Glomerular visceral epithelial cell (primary cell): ENCODE measurements at regions not wholly inside any gene's neighbourhood (a gene's known extent, or its start where the extent isn't known, plus 50 kb on each side); places are given as distances from the start of the nearest gene placed in this dataset.
"Not testable (repeated sequence)": the region's sequence is repeated elsewhere in the genome, so short reads cannot be mapped to it uniquely, and the experiment has no call there.

Source experiments
- DNase-seq: peaks from one replicate; pipeline ENCODE4 v3.0.0-alpha.2; 2016; ENCODE audit errors: extremely low spot score

- no peak for DNase-seq
These were observed 134.4 kb upstream of the PRDX6 start for GRCh38 chr1:173342736-173343135.

- no peak for DNase-seq
These were observed 132.9 kb upstream of the PRDX6 start for GRCh38 chr1:173344034-173344743.

- DNase-seq: no peak
These were observed 129.8 kb upstream of the PRDX6 start for GRCh38 chr1:173347282-173347818.

GRCh38 chr1:173352635-173353034 lies 124.5 kb upstream of the PRDX6 start:
- not testable (repeated sequence) for DNase-seq

- DNase-seq: no peak
These were observed 123.8 kb upstream of the PRDX6 start for GRCh38 chr1:173353350-173353749.

GRCh38 chr1:173354937-173355280 lies 122.2 kb upstream of the PRDX6 start:
- DNase-seq: no peak

- DNase-seq: no peak
These were observed 121.7 kb upstream of the PRDX6 start for GRCh38 chr1:173355281-173356031.

GRCh38 chr1:173356191-173356762 lies 120.9 kb upstream of the PRDX6 start:
- DNase-seq: peak; percentile 36

GRCh38 chr1:173360487-173361063 lies 116.6 kb upstream of the PRDX6 start:
- DNase-seq: no peak

- no peak for DNase-seq
These were observed 114.6 kb upstream of the PRDX6 start for GRCh38 chr1:173362543-173362942.

- no peak for DNase-seq
These were observed 112.3 kb upstream of the PRDX6 start for GRCh38 chr1:173364827-173365226.

GRCh38 chr1:173365341-173365740 lies 111.8 kb upstream of the PRDX6 start:
- no peak for DNase-seq

GRCh38 chr1:173367136-173367535 lies 110.0 kb upstream of the PRDX6 start:
- DNase-seq: no peak

- DNase-seq: not testable (repeated sequence)
These were observed 106.5 kb upstream of the PRDX6 start for GRCh38 chr1:173370586-173370985.

- not testable (repeated sequence) for DNase-seq
These were observed 101.1 kb upstream of the PRDX6 start for GRCh38 chr1:173376065-173376464.

GRCh38 chr1:173377266-173377665 lies 99.9 kb upstream of the PRDX6 start:
- DNase-seq: no peak

- peak; percentile 24 for DNase-seq
These were observed 93.8 kb upstream of the PRDX6 start for GRCh38 chr1:173383351-173383750.

- DNase-seq: no peak
These were observed 88.8 kb upstream of the PRDX6 start for GRCh38 chr1:173388352-173388751.

GRCh38 chr1:173392895-173393658 lies 84.1 kb upstream of the PRDX6 start:
- peak; percentile 73 for DNase-seq

GRCh38 chr1:173393659-173394000 lies 83.5 kb upstream of the PRDX6 start:
- DNase-seq: no peak

GRCh38 chr1:173394813-173395212 lies 82.3 kb upstream of the PRDX6 start:
- not testable (repeated sequence) for DNase-seq

- DNase-seq: no peak
These were observed 81.4 kb upstream of the PRDX6 start for GRCh38 chr1:173395762-173396161.
